GM23338 (cell line): ENCODE measurements at regions not wholly inside any gene's neighbourhood (a gene's known extent, or its start where the extent isn't known, plus 50 kb on each side); places are given as distances from the start of the nearest gene placed in this dataset.

Experiments
- CREB1 ChIP-seq: fragments of 250-450 bp; sonication (Bioruptor Pico); IDR thresholded peaks from 2 replicates; pipeline ENCODE4 v1.5.0; 2020; ENCODE audit warnings: low read depth, mild to moderate bottlenecking, moderate library complexity
- CTCF ChIP-seq, 2 experiments: fragments of 200-600 bp in 1 of 2; sonication (generic) in 1 of 2; conservative IDR thresholded peaks; 2 replicates each; pipeline versions ENCODE4 v1.5.1 to v1.6.1; 2016 to 2017; ENCODE audit warnings: antibody characterized with exemption in 2 of 2, low read depth in 2 of 2, mild to moderate bottlenecking in 2 of 2, moderate library complexity in 1 of 2
- EZH2 ChIP-seq: fragments of 200-600 bp; sonication (generic); IDR thresholded peaks from one replicate; pipeline ENCODE4 v1.8.0; 2017; ENCODE audit warnings: antibody characterized with exemption, mild to moderate bottlenecking, low read depth; ENCODE audit not compliant: unreplicated experiment
- EZH2phosphoT487 ChIP-seq: fragments of 200-600 bp; sonication (generic); IDR thresholded peaks from one replicate; pipeline ENCODE4 v1.8.1; 2018; ENCODE audit warnings: antibody characterized with exemption; ENCODE audit not compliant: unreplicated experiment
- NANOG ChIP-seq: IDR thresholded peaks from 2 replicates; pipeline ENCODE4 v1.6.1; 2016; ENCODE audit warnings: antibody characterized with exemption, borderline replicate concordance
- POLR2AphosphoS5 ChIP-seq: IDR thresholded peaks from 2 replicates; pipeline ENCODE4 v1.6.1; 2016; ENCODE audit warnings: antibody characterized with exemption, low read depth
- REST ChIP-seq: IDR thresholded peaks from one replicate; pipeline ENCODE4 v1.6.1; 2018; ENCODE audit warnings: antibody characterized with exemption; ENCODE audit not compliant: unreplicated experiment
- ZNF331 ChIP-seq: fragments of 250-450 bp; sonication (Bioruptor Pico); IDR thresholded peaks from 2 replicates; pipeline ENCODE4 v1.5.0; 2020; ENCODE audit warnings: low read depth, mild to moderate bottlenecking, moderate library complexity

GRCh38 chr3:176696816-176697215 lies 500.5 kb downstream of the TBL1XR1 start:
- TF ChIP-seq REST = no peak
- TF ChIP-seq CTCF (conservative IDR thresholded peaks at IDR 0.05; ENCODE audit: low read depth in 2 of 2) = no peak
- TF ChIP-seq POLR2AphosphoS5 = no peak
- TF ChIP-seq EZH2 = no peak
- TF ChIP-seq ZNF331 = no peak
- TF ChIP-seq EZH2phosphoT487 = no peak
- TF ChIP-seq NANOG = no peak
- no peak for TF ChIP-seq CREB1
